GM23338 (cell line): ENCODE measurements at regions not wholly inside any gene's neighbourhood (a gene's known extent, or its start where the extent isn't known, plus 50 kb on each side); places are given as distances from the start of the nearest gene placed in this dataset.

ENCODE experiments used
- ATAC-seq: fragments of 200-7000 bp; cut with Tn5 transposase; 3 replicates; pipeline ENCODE4 v1.9.1; 2020
- DNase-seq: peaks from one replicate; pipeline ENCODE4 v3.0.0-alpha.2; 2015; ENCODE audit warnings: low spot score
- H2AFZ ChIP-seq: fragments of 200-600 bp; sonication (generic); 2 replicates; pipeline ENCODE4 v1.8.0; 2016; ENCODE audit warnings: antibody characterized with exemption, mild to moderate bottlenecking, moderate library complexity
- H3F3A ChIP-seq: fragments of 200-600 bp; sonication (generic); replicated peaks from 2 replicates; pipeline ENCODE4 v1.8.0; 2017; ENCODE audit warnings: antibody characterized with exemption, mixed run types, low read depth
- H3K27ac ChIP-seq: fragments of 200-600 bp; sonication (generic); 2 replicates; pipeline ENCODE4 v1.6.1; 2016; ENCODE audit warnings: low read depth
- H3K27me3 ChIP-seq: fragments of 200-600 bp; sonication (generic); 2 replicates; pipeline ENCODE4 v1.8.0; 2016; ENCODE audit warnings: mild to moderate bottlenecking, mixed run types, moderate library complexity; ENCODE audit not compliant: insufficient read depth
- H3K36me3 ChIP-seq: fragments of 200-600 bp; sonication (generic); 2 replicates; pipeline ENCODE4 v1.8.0; 2016; ENCODE audit warnings: mild to moderate bottlenecking; ENCODE audit not compliant: insufficient read depth
- H3K4me1 ChIP-seq: fragments of 200-600 bp; sonication (generic); 2 replicates; pipeline ENCODE4 v1.8.0; 2016; ENCODE audit warnings: mild to moderate bottlenecking, moderate library complexity; ENCODE audit not compliant: insufficient read depth
- H3K4me2 ChIP-seq: fragments of 200-600 bp; sonication (generic); 2 replicates; pipeline ENCODE4 v1.7.1; 2017; ENCODE audit warnings: mixed run types
- H3K4me3 ChIP-seq: fragments of 200-600 bp; sonication (generic); 2 replicates; pipeline ENCODE4 v1.6.1; 2016; ENCODE audit warnings: mixed run types
- H3K79me2 ChIP-seq: fragments of 200-600 bp; sonication (generic); replicated peaks from 2 replicates; pipeline ENCODE4 v1.8.0; 2017; ENCODE audit warnings: mild to moderate bottlenecking; ENCODE audit not compliant: insufficient read depth
- H3K9me2 ChIP-seq: fragments of 200-600 bp; sonication (generic); 2 replicates; pipeline ENCODE4 v1.8.0; 2017; ENCODE audit not compliant: insufficient read depth
- H4K20me1 ChIP-seq: fragments of 200-600 bp; sonication (generic); replicated peaks from 2 replicates; pipeline ENCODE4 v1.8.0; 2017; ENCODE audit warnings: mild to moderate bottlenecking; ENCODE audit not compliant: insufficient read depth
- H3K27ac Mint-ChIP-seq: 2 replicates; pipeline ENCODE4 v1.8.0; 2020; ENCODE audit warnings: inconsistent platforms, mild to moderate bottlenecking, moderate library complexity, mixed read lengths
- H3K27me3 Mint-ChIP-seq: 3 replicates; pipeline ENCODE4 v1.8.0; 2022; ENCODE audit warnings: low read depth, mild to moderate bottlenecking, moderate library complexity, mixed read lengths, inconsistent platforms; ENCODE audit not compliant: insufficient read depth, poor library complexity
- H3K36me3 Mint-ChIP-seq: 3 replicates; pipeline ENCODE4 v1.8.0; 2021; ENCODE audit warnings: low read depth, mild to moderate bottlenecking, inconsistent platforms, moderate library complexity, mixed read lengths
- H3K4me1 Mint-ChIP-seq: 3 replicates; pipeline ENCODE4 v1.8.0; 2020; ENCODE audit warnings: mild to moderate bottlenecking, inconsistent platforms, mixed read lengths
- H3K4me3 Mint-ChIP-seq: 3 replicates; pipeline ENCODE4 v1.8.0; 2021; ENCODE audit warnings: moderate library complexity, mild to moderate bottlenecking, inconsistent platforms, mixed read lengths
- H3K9me3 Mint-ChIP-seq: 3 replicates; pipeline ENCODE4 v1.8.0; 2020; ENCODE audit warnings: moderate library complexity, mild to moderate bottlenecking, inconsistent platforms, mixed read lengths
- CREB1 ChIP-seq: fragments of 250-450 bp; sonication (Bioruptor Pico); IDR thresholded peaks from 2 replicates; pipeline ENCODE4 v1.5.0; 2020; ENCODE audit warnings: low read depth, mild to moderate bottlenecking, moderate library complexity
- EZH2 ChIP-seq: fragments of 200-600 bp; sonication (generic); IDR thresholded peaks from one replicate; pipeline ENCODE4 v1.8.0; 2017; ENCODE audit warnings: antibody characterized with exemption, mild to moderate bottlenecking, low read depth; ENCODE audit not compliant: unreplicated experiment
- EZH2phosphoT487 ChIP-seq: fragments of 200-600 bp; sonication (generic); IDR thresholded peaks from one replicate; pipeline ENCODE4 v1.8.1; 2018; ENCODE audit warnings: antibody characterized with exemption; ENCODE audit not compliant: unreplicated experiment
- JUNB ChIP-seq: IDR thresholded peaks from one replicate; pipeline ENCODE4 v1.6.1; 2016; ENCODE audit warnings: antibody characterized with exemption; ENCODE audit not compliant: unreplicated experiment
- NANOG ChIP-seq: IDR thresholded peaks from 2 replicates; pipeline ENCODE4 v1.6.1; 2016; ENCODE audit warnings: antibody characterized with exemption, borderline replicate concordance
- POLR2AphosphoS5 ChIP-seq: IDR thresholded peaks from 2 replicates; pipeline ENCODE4 v1.6.1; 2016; ENCODE audit warnings: antibody characterized with exemption, low read depth
- REST ChIP-seq: IDR thresholded peaks from one replicate; pipeline ENCODE4 v1.6.1; 2018; ENCODE audit warnings: antibody characterized with exemption; ENCODE audit not compliant: unreplicated experiment
- STAT1 ChIP-seq: IDR thresholded peaks from one replicate; pipeline ENCODE4 v1.6.1; 2016; ENCODE audit warnings: antibody characterized with exemption; ENCODE audit not compliant: unreplicated experiment
- ZNF114 ChIP-seq: fragments of 250-450 bp; sonication (Bioruptor Pico); IDR thresholded peaks from 2 replicates; pipeline ENCODE4 v1.5.0; 2020; ENCODE audit warnings: mild to moderate bottlenecking, moderate library complexity
- ZNF331 ChIP-seq: fragments of 250-450 bp; sonication (Bioruptor Pico); IDR thresholded peaks from 2 replicates; pipeline ENCODE4 v1.5.0; 2020; ENCODE audit warnings: low read depth, mild to moderate bottlenecking, moderate library complexity
- ZNF462 ChIP-seq: fragments of 250-450 bp; sonication (Bioruptor Pico); IDR thresholded peaks from 2 replicates; pipeline ENCODE4 v1.5.0; 2020; ENCODE audit warnings: mild to moderate bottlenecking, moderate library complexity
- TF ChIP-seq, protein P1 (sequence below), 2 experiments: fragments of 200-600 bp in 1 of 2; sonication (generic) in 1 of 2; conservative IDR thresholded peaks; 2 replicates each; pipeline versions ENCODE4 v1.5.1 to v1.6.1; 2016 to 2017; ENCODE audit warnings: antibody characterized with exemption in 2 of 2, low read depth in 2 of 2, mild to moderate bottlenecking in 2 of 2, moderate library complexity in 1 of 2

DNA sequence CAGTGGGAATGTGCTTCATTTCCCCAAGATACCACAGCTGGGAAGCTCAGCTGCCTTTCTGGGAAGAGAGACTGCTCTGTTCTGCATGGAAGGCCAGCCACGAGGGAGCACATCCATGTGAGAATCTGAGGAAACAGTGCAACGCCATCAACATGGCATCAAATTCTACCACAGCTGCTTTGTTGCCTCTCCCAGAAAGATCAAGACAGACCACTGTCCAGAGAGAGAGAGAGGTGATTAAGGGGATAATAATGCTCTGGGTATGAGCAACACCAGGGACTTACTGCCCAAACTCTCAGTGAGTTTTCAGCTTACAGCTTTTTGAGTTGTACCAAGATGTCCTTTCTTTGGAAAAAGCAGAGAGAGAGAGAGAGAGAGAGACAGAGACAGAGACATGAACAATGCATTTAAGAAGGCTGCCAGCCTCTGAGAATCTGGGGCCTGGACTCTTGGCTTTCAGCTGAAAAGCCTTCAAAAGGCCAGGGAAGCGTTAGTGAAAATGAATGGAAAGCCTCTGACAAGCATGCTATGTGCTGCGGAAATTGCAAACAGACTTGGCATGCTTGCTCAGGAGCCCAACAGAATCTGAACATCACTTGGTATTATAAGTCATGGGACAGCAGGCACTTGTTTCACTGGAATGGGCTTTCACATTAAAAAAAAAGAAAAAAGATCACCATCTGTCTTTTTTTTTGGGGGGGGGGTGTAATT is 223.1 kb downstream of the MAP2K6 start:
- Mint-ChIP-seq H3K9me3 (no peaks in the 10 kb centered on the region), H3K36me3 (no peaks in the 10 kb centered on the region), H3K4me1 (no peaks in the 10 kb centered on the region), H3K4me3 (no peak overlapping the region), H3K27ac (no peak overlapping the region), H3K27me3 (peaks cover 2% of the 10 kb centered on the region)
- Histone ChIP-seq H3K9me2 (no peaks in the 10 kb centered on the region; the same call in 1 of the 2 replicates), H3K4me3 (no peak overlapping the region), H2AFZ (0 out of 2 replicates have a peak overlapping the region, but pooled peaks have one; percentile 32), H4K20me1 (no peaks in the 10 kb centered on the region), H3K4me1 (no peaks in the 10 kb centered on the region), H3K4me2 (no peak overlapping the region), H3K79me2 (no peaks in the 10 kb centered on the region), H3K27ac (no peak overlapping the region), H3K27me3 (no peaks in the 10 kb centered on the region), H3F3A (no peaks in the 10 kb centered on the region), H3K36me3 (no peaks in the 10 kb centered on the region)
- no peak for TF ChIP-seq POLR2AphosphoS5
- no peak for TF ChIP-seq JUNB
- TF ChIP-seq, protein P1, sequence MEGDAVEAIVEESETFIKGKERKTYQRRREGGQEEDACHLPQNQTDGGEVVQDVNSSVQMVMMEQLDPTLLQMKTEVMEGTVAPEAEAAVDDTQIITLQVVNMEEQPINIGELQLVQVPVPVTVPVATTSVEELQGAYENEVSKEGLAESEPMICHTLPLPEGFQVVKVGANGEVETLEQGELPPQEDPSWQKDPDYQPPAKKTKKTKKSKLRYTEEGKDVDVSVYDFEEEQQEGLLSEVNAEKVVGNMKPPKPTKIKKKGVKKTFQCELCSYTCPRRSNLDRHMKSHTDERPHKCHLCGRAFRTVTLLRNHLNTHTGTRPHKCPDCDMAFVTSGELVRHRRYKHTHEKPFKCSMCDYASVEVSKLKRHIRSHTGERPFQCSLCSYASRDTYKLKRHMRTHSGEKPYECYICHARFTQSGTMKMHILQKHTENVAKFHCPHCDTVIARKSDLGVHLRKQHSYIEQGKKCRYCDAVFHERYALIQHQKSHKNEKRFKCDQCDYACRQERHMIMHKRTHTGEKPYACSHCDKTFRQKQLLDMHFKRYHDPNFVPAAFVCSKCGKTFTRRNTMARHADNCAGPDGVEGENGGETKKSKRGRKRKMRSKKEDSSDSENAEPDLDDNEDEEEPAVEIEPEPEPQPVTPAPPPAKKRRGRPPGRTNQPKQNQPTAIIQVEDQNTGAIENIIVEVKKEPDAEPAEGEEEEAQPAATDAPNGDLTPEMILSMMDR (conservative IDR thresholded peaks at IDR 0.05; ENCODE audit: low read depth in 2 of 2): no peak
- no peak for TF ChIP-seq CREB1 (CRISPR knock-in tag)
- no peak for TF ChIP-seq ZNF114
- TF ChIP-seq EZH2phosphoT487: no peak
- no peak for TF ChIP-seq ZNF331
- TF ChIP-seq EZH2: no peak
- TF ChIP-seq REST: no peak
- no peak for TF ChIP-seq STAT1
- TF ChIP-seq ZNF462 (CRISPR knock-in tag): no peak
- TF ChIP-seq NANOG: no peak
- no peak for DNase-seq
- no peak for ATAC-seq
